GM21526 (cell line): ENCODE measurements at regions not wholly inside any gene's neighbourhood (a gene's known extent, or its start where the extent isn't known, plus 50 kb on each side); places are given as distances from the start of the nearest gene placed in this dataset.
"Not testable (repeated sequence)": the region's sequence is repeated elsewhere in the genome, so short reads cannot be mapped to it uniquely, and the experiment has no call there.

Experiments
- ATAC-seq: cut with Tn5 transposase; IDR thresholded peaks from one replicate; pipeline ENCODE4 v1.9.1; 2021; ENCODE audit warnings: moderate library complexity; ENCODE audit not compliant: unreplicated experiment, low FRiP score

- ATAC-seq = no peak
Measured at GRCh38 chr20:56765172-56766073, 136.3 kb downstream of the TFAP2C start.

- no peak for ATAC-seq
Measured at GRCh38 chr20:56766528-56766927, 137.4 kb downstream of the TFAP2C start.

GRCh38 chr20:56769921-56770600 lies 141.0 kb downstream of the TFAP2C start:
- no peak for ATAC-seq

GRCh38 chr20:56773749-56774148 lies 144.6 kb downstream of the TFAP2C start:
- no peak for ATAC-seq

GRCh38 chr20:56774873-56775272 lies 145.8 kb downstream of the TFAP2C start:
- no peak for ATAC-seq

GRCh38 chr20:56776345-56776744 lies 147.2 kb downstream of the TFAP2C start:
- no peak for ATAC-seq

- no peak for ATAC-seq
Measured at GRCh38 chr20:56778765-56779195, 149.7 kb downstream of the TFAP2C start.

- no peak for ATAC-seq
Measured at GRCh38 chr20:56779452-56780143, 150.5 kb downstream of the TFAP2C start.

GRCh38 chr20:56780266-56780665 lies 151.2 kb downstream of the TFAP2C start:
- ATAC-seq = no peak

GRCh38 chr20:56781108-56781739 lies 152.1 kb downstream of the TFAP2C start:
- no peak for ATAC-seq

- not testable (repeated sequence) for ATAC-seq
Measured at GRCh38 chr20:56781987-56782560, 153.0 kb downstream of the TFAP2C start.

GRCh38 chr20:56782814-56783213 lies 153.7 kb downstream of the TFAP2C start:
- ATAC-seq = not testable (repeated sequence)

- ATAC-seq = no peak
Measured at GRCh38 chr20:56783826-56784225, 154.7 kb downstream of the TFAP2C start.

- no peak for ATAC-seq
Measured at GRCh38 chr20:56786503-56786902, 157.4 kb downstream of the TFAP2C start.

GRCh38 chr20:56788041-56788670 lies 159.1 kb downstream of the TFAP2C start:
- no peak for ATAC-seq

- ATAC-seq = no peak
Measured at GRCh38 chr20:56788671-56789610, 159.8 kb downstream of the TFAP2C start.

GRCh38 chr20:56793916-56794315 lies 164.8 kb downstream of the TFAP2C start:
- ATAC-seq = no peak

GRCh38 chr20:56795492-56795891 lies 166.4 kb downstream of the TFAP2C start:
- no peak for ATAC-seq

GRCh38 chr20:56796345-56796744 lies 167.2 kb downstream of the TFAP2C start:
- ATAC-seq = no peak
